IMR-90 (cell line): ENCODE measurements at regions not wholly inside any gene's neighbourhood (a gene's known extent, or its start where the extent isn't known, plus 50 kb on each side); places are given as distances from the start of the nearest gene placed in this dataset.

Source experiments
- ATAC-seq: fragments of 200-7000 bp; cut with Tn5 transposase; 2 replicates; pipeline ENCODE4 v1.9.1; 2020; ENCODE audit warnings: low read depth, mild to moderate bottlenecking, moderate library complexity
- BruUV-seq: library from RNA; stranded (reverse); fragments of 400-500 nt; replicated peaks from 2 replicates; lab custom pipeline; 2021; lab: Mats Ljungman, UMichigan
- CTCF ChIA-PET: fragments of 300-600 bp; formaldehyde crosslinking; extraction: SDS; loops from one replicate; lab custom pipeline; 2021; ENCODE audit warnings: antibody characterized with exemption; lab: Yijun Ruan, JAX
- POLR2A ChIA-PET: fragments of 300-600 bp; sonication (Branson Sonifier 250); formaldehyde crosslinking; loops from one replicate; lab custom pipeline; 2022; ENCODE audit warnings: antibody characterized with exemption; ENCODE audit not compliant: unreplicated experiment; lab: Charles Lee
- DNase-seq: peaks from one replicate; pipeline ENCODE4 v3.0.0; 2013
- H2AFZ ChIP-seq: replicated peaks from 2 replicates; pipeline ENCODE3; 2013; ENCODE audit warnings: low read length, mild to moderate bottlenecking; ENCODE audit not compliant: poor library complexity
- H2AK5ac ChIP-seq: 2 replicates; pipeline ENCODE4 v1.6.1; 2013; ENCODE audit warnings: low read depth, low read length, inconsistent platforms
- H2AK9ac ChIP-seq: replicated peaks from 2 replicates; pipeline ENCODE3; 2013; ENCODE audit warnings: mild to moderate bottlenecking, low read depth, low read length, moderate library complexity; ENCODE audit not compliant: poor library complexity
- H2BK120ac ChIP-seq: 2 replicates; pipeline ENCODE4 v1.6.1; 2013; ENCODE audit warnings: low read depth, low read length, inconsistent platforms
- H2BK15ac ChIP-seq: 3 replicates; pipeline ENCODE4 v1.6.1; 2013; ENCODE audit warnings: low read depth, low read length, inconsistent platforms
- H2BK20ac ChIP-seq: 2 replicates; pipeline ENCODE4 v1.6.1; 2013; ENCODE audit warnings: low read depth, mild to moderate bottlenecking, inconsistent platforms, low read length, moderate library complexity
- H2BK5ac ChIP-seq: 2 replicates; pipeline ENCODE4 v1.6.1; 2013; ENCODE audit warnings: mild to moderate bottlenecking, low read depth, low read length, inconsistent platforms; ENCODE audit not compliant: poor library complexity, severe bottlenecking
- H3K14ac ChIP-seq: replicated peaks from 2 replicates; pipeline ENCODE4 v1.6.1; 2013; ENCODE audit warnings: low read depth, low read length, inconsistent platforms
- H3K18ac ChIP-seq: 2 replicates; pipeline ENCODE4 v1.6.1; 2013; ENCODE audit warnings: low read depth, low read length, control low read depth
- H3K23ac ChIP-seq: 2 replicates; pipeline ENCODE4 v1.6.1; 2013; ENCODE audit warnings: low read depth, low read length, inconsistent platforms
- H3K27ac ChIP-seq: 2 replicates; pipeline ENCODE4 v1.5.1; 2013; ENCODE audit warnings: mild to moderate bottlenecking, control low read depth, low read length; ENCODE audit not compliant: insufficient read depth
- H3K27me3 ChIP-seq: 2 replicates; pipeline ENCODE4 v1.6.1; 2013; ENCODE audit warnings: low read length; ENCODE audit not compliant: control insufficient read depth, insufficient read depth
- H3K36me3 ChIP-seq: 2 replicates; pipeline ENCODE4 v1.6.1; 2013; ENCODE audit warnings: low read length, mixed read lengths; ENCODE audit not compliant: control insufficient read depth, insufficient read depth
- H3K4ac ChIP-seq: 2 replicates; pipeline ENCODE4 v1.6.1; 2013; ENCODE audit warnings: low read depth, low read length, inconsistent platforms
- H3K4me1 ChIP-seq: 2 replicates; pipeline ENCODE4 v1.6.1; 2013; ENCODE audit warnings: low read length, mixed read lengths; ENCODE audit not compliant: control insufficient read depth, insufficient read depth
- H3K4me2 ChIP-seq: 2 replicates; pipeline ENCODE4 v1.6.1; 2013; ENCODE audit warnings: low read depth, mild to moderate bottlenecking, control low read depth, low read length, moderate library complexity
- H3K4me3 ChIP-seq: 2 replicates; pipeline ENCODE4 v1.5.1; 2013; ENCODE audit warnings: low read depth, mild to moderate bottlenecking, control low read depth, low read length, moderate library complexity; ENCODE audit not compliant: insufficient read depth
- H3K56ac ChIP-seq: 2 replicates; pipeline ENCODE4 v1.6.1; 2013; ENCODE audit warnings: low read length, inconsistent platforms; ENCODE audit not compliant: insufficient read depth; ENCODE audit errors: extremely low read depth
- H3K79me1 ChIP-seq, 2 experiments: 2 replicates each; pipeline ENCODE4 v1.6.1; 2013; ENCODE audit warnings: low read length in 2 of 2, inconsistent platforms in 1 of 2, low read depth in 1 of 2
- H3K9ac ChIP-seq: 2 replicates; pipeline ENCODE4 v1.6.1; 2013; ENCODE audit warnings: low read depth, low read length, control low read depth
- H3K9me1 ChIP-seq: 2 replicates; pipeline ENCODE4 v1.6.1; 2013; ENCODE audit warnings: low read length, inconsistent platforms; ENCODE audit not compliant: insufficient read depth
- H3K9me3 ChIP-seq: 2 replicates; pipeline ENCODE4 v1.6.1; 2013; ENCODE audit warnings: low read length; ENCODE audit not compliant: control insufficient read depth, insufficient read depth
- H4K20me1 ChIP-seq: 2 replicates; pipeline ENCODE4 v1.6.1; 2013; ENCODE audit warnings: low read length, inconsistent platforms; ENCODE audit not compliant: insufficient read depth
- H4K5ac ChIP-seq: 2 replicates; pipeline ENCODE4 v1.6.1; 2013; ENCODE audit warnings: mild to moderate bottlenecking, low read depth, low read length, control low read depth
- H4K8ac ChIP-seq, 2 experiments: 2 replicates each; pipeline ENCODE4 v1.6.1; 2013; ENCODE audit warnings: low read depth in 2 of 2, low read length in 2 of 2, control low read depth in 1 of 2, inconsistent platforms in 1 of 2
- H4K91ac ChIP-seq: 2 replicates; pipeline ENCODE4 v1.6.1; 2013; ENCODE audit warnings: low read depth, low read length, inconsistent platforms; ENCODE audit not compliant: insufficient read depth
- MAFK ChIP-seq: IDR thresholded peaks from 2 replicates; pipeline ENCODE4 v1.6.1; 2012; ENCODE audit warnings: low read depth, low read length, improper control_type of control experiment
- WGBS, 2 experiments: methylation state at CpG; one replicate each; pipeline versions ENCODE4 v1.1.5 to v1.1.7; 2013; ENCODE audit warnings: missing lambda C conversion rate in 2 of 2; ENCODE audit not compliant: insufficient read length in 1 of 2; ENCODE audit errors: extremely low coverage in 2 of 2; 5-methylcytosine and 5-hydroxymethylcytosine counted together
- dilution Hi-C: fragments of 300-500 bp; cut with HindIII; formaldehyde crosslinking; loops from one replicate; pipeline ENCODE4 v1.14.3; 2018; ENCODE audit warnings: low sequenced_read_pairs; ENCODE audit not compliant: unreplicated experiment
- in situ Hi-C: fragments of 300-500 bp; cut with MboI; formaldehyde crosslinking; loops from 3 replicates; pipeline ENCODE4 v1.14.3; 2019; ENCODE audit warnings: low sequenced_read_pairs, inconsistent platforms, mixed read lengths
- intact Hi-C: fragments of 100-400 bp; cut with micrococcal nuclease; formaldehyde crosslinking; loops from 2 replicates; pipeline ENCODE4 v1.10.0; 2022

GRCh38 chr13:112241288-112241687 is 134.9 kb upstream of the SPACA7 start:
- Histone ChIP-seq H3K27me3 (no peaks in the 10 kb centered on the region), H2BK120ac (no peak overlapping the region), H4K20me1 (no peaks in the 10 kb centered on the region), H4K8ac (no peak overlapping the region), H3K9ac (no peak overlapping the region), H3K79me1 (no peaks in the 10 kb centered on the region), H3K4me3 (no peak overlapping the region), H2BK20ac (no peak overlapping the region), H3K4me2 (no peak overlapping the region), H3K14ac (no peak overlapping the region), H2BK15ac (no peak overlapping the region), H4K91ac (no peak overlapping the region), H2BK5ac (no peak overlapping the region), H3K56ac (no peak overlapping the region), H3K9me1 (no peaks in the 10 kb centered on the region), H3K27ac (no peak overlapping the region), H3K4me1 (no peaks in the 10 kb centered on the region), H3K36me3 (no peaks in the 10 kb centered on the region), H3K23ac (no peak overlapping the region), H2AK9ac (no peak overlapping the region), H2AFZ (no peak overlapping the region), H2AK5ac (no peak overlapping the region), H3K18ac (no peak overlapping the region), H3K9me3 (peaks cover 45% of the 10 kb centered on the region), H3K4ac (no peak overlapping the region), H4K5ac (no peak overlapping the region)
- no TSS peak for BruUV-seq
- ATAC-seq, result no peak
- intact Hi-C loops (no loop called here), in situ Hi-C loops (no loop called here), dilution Hi-C loops (no loop called here)
- ChIA-PET CTCF (no interaction called here), POLR2A (no interaction called here)
- no peak for TF ChIP-seq MAFK
- no peak for DNase-seq
- 47% methylated on average over 3 of the region's 20 CpGs; no CpG with 5 or more reads in 1 of the 2 experiments for WGBS, 2 experiments
